ENCODE measurements at regions not wholly inside any gene's neighbourhood (a gene's known extent, or its start where the extent isn't known, plus 50 kb on each side); places are given as distances from the start of the nearest gene placed in this dataset.

DNA sequence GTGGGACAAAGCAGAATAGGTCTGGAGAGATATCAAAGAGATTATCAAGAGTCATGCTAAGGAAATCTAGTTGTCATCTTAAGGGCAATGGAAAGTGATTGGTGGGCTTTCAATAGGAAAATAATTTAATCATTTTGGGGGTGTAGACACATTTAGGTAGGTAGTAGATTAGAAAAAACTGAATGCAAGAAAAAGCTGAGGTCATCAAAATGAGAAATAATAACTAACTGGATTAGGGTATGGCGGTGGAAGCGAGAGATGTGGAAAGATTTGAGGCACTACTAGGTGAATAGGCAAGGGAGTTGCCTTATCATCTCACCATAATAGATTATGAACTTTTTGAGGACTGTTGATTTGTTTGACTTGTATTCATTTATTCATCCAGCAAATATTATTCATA lies 393.2 kb upstream of the ZNF608 start:
- Histone ChIP-seq H3K4me1 (ENCODE audit: control insufficient read depth, insufficient read depth, low read length) (no peaks in the 10 kb centered on the region), H3K36me3 (ENCODE audit: control insufficient read depth, insufficient read depth, low read length) (no peaks in the 10 kb centered on the region), H3K27ac (ENCODE audit: insufficient read depth, low read depth, low read length, poor library complexity, severe bottlenecking) (no peak overlapping the region), H3K4me3 (ENCODE audit: insufficient read depth, low read depth, low read length) (no peak overlapping the region), H3K9me3 (ENCODE audit: control insufficient read depth, low read length) (no peaks in the 10 kb centered on the region), H3K27me3 (ENCODE audit: control insufficient read depth, insufficient read depth, low read length, poor library complexity, severe bottlenecking) (no peaks in the 10 kb centered on the region)
- 97 to 100% methylated on average over 2 of the region's 2 CpGs for WGBS, 2 experiments

DNA sequence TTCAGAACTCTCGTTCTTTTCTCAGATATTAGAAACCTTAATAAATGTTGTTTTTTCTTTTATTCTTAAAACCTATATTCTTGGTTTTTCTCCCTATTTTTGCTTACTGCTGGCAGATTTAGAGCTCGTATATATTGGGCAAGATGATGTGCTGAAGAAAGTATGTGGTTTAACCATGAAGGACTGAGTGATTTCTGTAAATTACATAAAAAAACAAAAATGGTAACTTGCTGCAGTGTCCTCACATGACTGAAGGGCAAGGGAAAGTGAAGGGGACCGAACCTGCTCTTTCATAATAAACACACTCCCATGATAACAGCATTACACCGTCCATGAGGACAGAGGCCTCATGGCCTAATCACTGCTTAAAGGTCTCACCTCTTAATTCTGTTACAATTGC lies 393.8 kb upstream of the ZNF608 start:
- Histone ChIP-seq H3K9me3 (ENCODE audit: control insufficient read depth, low read length) (no peaks in the 10 kb centered on the region), H3K27ac (ENCODE audit: insufficient read depth, low read depth, low read length, poor library complexity, severe bottlenecking) (no peak overlapping the region), H3K4me3 (ENCODE audit: insufficient read depth, low read depth, low read length) (no peak overlapping the region), H3K4me1 (ENCODE audit: control insufficient read depth, insufficient read depth, low read length) (no peaks in the 10 kb centered on the region), H3K27me3 (ENCODE audit: control insufficient read depth, insufficient read depth, low read length, poor library complexity, severe bottlenecking) (no peaks in the 10 kb centered on the region), H3K36me3 (ENCODE audit: control insufficient read depth, insufficient read depth, low read length) (no peaks in the 10 kb centered on the region)
- 88 to 96% methylated on average over 2 to 3 of the region's 4 CpGs for WGBS, 2 experiments

GRCh38 chr5:125140855-125141254 lies 394.4 kb upstream of the ZNF608 start:
- H3K4me1 ChIP-seq (ENCODE audit: control insufficient read depth, insufficient read depth, low read length): no peaks in the 10 kb centered on the region
- no peak overlapping the region for H3K27ac ChIP-seq (ENCODE audit: insufficient read depth, low read depth, low read length, poor library complexity, severe bottlenecking)
- H3K4me3 ChIP-seq (ENCODE audit: insufficient read depth, low read depth, low read length): no peak overlapping the region
- H3K27me3 ChIP-seq (ENCODE audit: control insufficient read depth, insufficient read depth, low read length, poor library complexity, severe bottlenecking): no peaks in the 10 kb centered on the region
- 88 to 90% methylated on average over 2 of the region's 2 CpGs for WGBS, 2 experiments
- no peaks in the 10 kb centered on the region for H3K9me3 ChIP-seq (ENCODE audit: control insufficient read depth, low read length)
- no peaks in the 10 kb centered on the region for H3K36me3 ChIP-seq (ENCODE audit: control insufficient read depth, insufficient read depth, low read length)

GRCh38 chr5:125142458-125142857 lies 396.0 kb upstream of the ZNF608 start:
- H3K9me3 ChIP-seq (ENCODE audit: control insufficient read depth, low read length): no peaks in the 10 kb centered on the region
- H3K36me3 ChIP-seq (ENCODE audit: control insufficient read depth, insufficient read depth, low read length): no peaks in the 10 kb centered on the region
- no peaks in the 10 kb centered on the region for H3K4me1 ChIP-seq (ENCODE audit: control insufficient read depth, insufficient read depth, low read length)
- H3K4me3 ChIP-seq (ENCODE audit: insufficient read depth, low read depth, low read length): no peak overlapping the region
- H3K27ac ChIP-seq (ENCODE audit: insufficient read depth, low read depth, low read length, poor library complexity, severe bottlenecking): no peak overlapping the region
- no peaks in the 10 kb centered on the region for H3K27me3 ChIP-seq (ENCODE audit: control insufficient read depth, insufficient read depth, low read length, poor library complexity, severe bottlenecking)

DNA sequence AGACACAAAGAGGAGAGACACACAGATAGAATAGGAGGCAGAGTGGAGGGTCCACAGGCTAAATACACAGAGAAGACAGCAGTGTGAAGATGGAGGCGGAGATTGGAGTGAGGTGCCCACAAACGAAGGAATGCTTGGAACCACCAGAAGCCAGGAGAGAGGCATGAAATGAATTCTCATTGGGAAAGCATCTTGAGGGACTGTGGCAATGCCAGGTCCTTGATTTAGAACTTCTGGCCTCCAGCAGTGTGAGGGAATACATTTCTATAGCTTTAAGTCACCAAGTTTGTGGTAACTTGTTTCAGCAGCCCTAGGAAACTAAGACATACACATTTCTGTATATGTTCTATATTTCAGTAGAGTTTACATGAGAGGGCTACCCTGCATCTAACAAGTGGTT lies 396.6 kb upstream of the ZNF608 start:
- no peaks in the 10 kb centered on the region for H3K9me3 ChIP-seq (ENCODE audit: control insufficient read depth, low read length)
- no peaks in the 10 kb centered on the region for H3K27me3 ChIP-seq (ENCODE audit: control insufficient read depth, insufficient read depth, low read length, poor library complexity, severe bottlenecking)
- H3K4me1 ChIP-seq (ENCODE audit: control insufficient read depth, insufficient read depth, low read length): no peaks in the 10 kb centered on the region
- no peak overlapping the region for H3K27ac ChIP-seq (ENCODE audit: insufficient read depth, low read depth, low read length, poor library complexity, severe bottlenecking)
- 89 to 90% methylated on average over 2 of the region's 2 CpGs for WGBS, 2 experiments
- H3K36me3 ChIP-seq (ENCODE audit: control insufficient read depth, insufficient read depth, low read length): no peaks in the 10 kb centered on the region
- H3K4me3 ChIP-seq (ENCODE audit: insufficient read depth, low read depth, low read length): no peak overlapping the region

GRCh38 chr5:125148076-125148475 lies 401.6 kb upstream of the ZNF608 start:
- WGBS, 2 experiments: 93 to 95% methylated on average over 1 of the region's 1 CpG
- Histone ChIP-seq H3K9me3 (ENCODE audit: control insufficient read depth, low read length) (no peaks in the 10 kb centered on the region), H3K27me3 (ENCODE audit: control insufficient read depth, insufficient read depth, low read length, poor library complexity, severe bottlenecking) (no peaks in the 10 kb centered on the region), H3K4me1 (ENCODE audit: control insufficient read depth, insufficient read depth, low read length) (peaks cover 11% of the 10 kb centered on the region), H3K4me3 (ENCODE audit: insufficient read depth, low read depth, low read length) (no peak overlapping the region), H3K27ac (ENCODE audit: insufficient read depth, low read depth, low read length, poor library complexity, severe bottlenecking) (no peak overlapping the region), H3K36me3 (ENCODE audit: control insufficient read depth, insufficient read depth, low read length) (no peaks in the 10 kb centered on the region)

DNA sequence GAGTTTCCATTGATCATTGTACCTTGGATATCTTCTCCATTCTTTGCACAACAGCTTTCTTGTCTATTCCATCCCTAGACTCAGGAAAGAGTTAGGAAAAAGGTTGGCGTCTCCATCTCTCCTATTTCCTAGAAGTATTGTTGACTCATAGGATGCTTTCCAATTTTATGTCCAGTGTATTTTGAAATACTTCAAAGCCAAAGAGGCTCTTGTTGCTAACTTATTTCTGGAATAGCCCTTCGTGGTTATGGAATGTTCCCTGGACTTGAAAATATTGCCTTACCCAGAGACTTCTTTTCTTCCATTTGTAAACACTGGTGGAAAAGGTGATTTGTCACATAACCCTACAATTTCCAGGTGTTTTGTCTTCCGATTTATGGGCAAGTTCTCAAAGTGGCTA lies 402.3 kb upstream of the ZNF608 start:
- H3K27ac ChIP-seq (ENCODE audit: insufficient read depth, low read depth, low read length, poor library complexity, severe bottlenecking): no peak overlapping the region
- peaks cover 11% of the 10 kb centered on the region for H3K4me1 ChIP-seq (ENCODE audit: control insufficient read depth, insufficient read depth, low read length)
- no peaks in the 10 kb centered on the region for H3K36me3 ChIP-seq (ENCODE audit: control insufficient read depth, insufficient read depth, low read length)
- no peak overlapping the region for H3K4me3 ChIP-seq (ENCODE audit: insufficient read depth, low read depth, low read length)
- H3K9me3 ChIP-seq (ENCODE audit: control insufficient read depth, low read length): no peaks in the 10 kb centered on the region
- H3K27me3 ChIP-seq (ENCODE audit: control insufficient read depth, insufficient read depth, low read length, poor library complexity, severe bottlenecking): no peaks in the 10 kb centered on the region
- WGBS, 2 experiments: 94 to 100% methylated on average over 2 to 3 of the region's 3 CpGs

GRCh38 chr5:125149110-125149509 lies 402.7 kb upstream of the ZNF608 start:
- WGBS, 2 experiments: 88 to 89% methylated on average over 3 of the region's 3 CpGs
- no peaks in the 10 kb centered on the region for H3K27me3 ChIP-seq (ENCODE audit: control insufficient read depth, insufficient read depth, low read length, poor library complexity, severe bottlenecking)
- no peak overlapping the region for H3K4me3 ChIP-seq (ENCODE audit: insufficient read depth, low read depth, low read length)
- peaks cover 11% of the 10 kb centered on the region for H3K4me1 ChIP-seq (ENCODE audit: control insufficient read depth, insufficient read depth, low read length)
- H3K36me3 ChIP-seq (ENCODE audit: control insufficient read depth, insufficient read depth, low read length): no peaks in the 10 kb centered on the region
- H3K27ac ChIP-seq (ENCODE audit: insufficient read depth, low read depth, low read length, poor library complexity, severe bottlenecking): no peak overlapping the region
- H3K9me3 ChIP-seq (ENCODE audit: control insufficient read depth, low read length): no peaks in the 10 kb centered on the region

- no peaks in the 10 kb centered on the region for H3K27me3 ChIP-seq (ENCODE audit: control insufficient read depth, insufficient read depth, low read length, poor library complexity, severe bottlenecking)
- no peaks in the 10 kb centered on the region for H3K36me3 ChIP-seq (ENCODE audit: control insufficient read depth, insufficient read depth, low read length)
- peaks cover 11% of the 10 kb centered on the region for H3K4me1 ChIP-seq (ENCODE audit: control insufficient read depth, insufficient read depth, low read length)
- H3K27ac ChIP-seq (ENCODE audit: insufficient read depth, low read depth, low read length, poor library complexity, severe bottlenecking): no peak overlapping the region
- no peaks in the 10 kb centered on the region for H3K9me3 ChIP-seq (ENCODE audit: control insufficient read depth, low read length)
- 89 to 95% methylated on average over 4 of the region's 4 CpGs for WGBS, 2 experiments
- no peak overlapping the region for H3K4me3 ChIP-seq (ENCODE audit: insufficient read depth, low read depth, low read length)
Measured at GRCh38 chr5:125149527-125149926, 403.1 kb upstream of the ZNF608 start.

GRCh38 chr5:125150041-125150669 lies 403.7 kb upstream of the ZNF608 start:
- Histone ChIP-seq H3K4me1 (ENCODE audit: control insufficient read depth, insufficient read depth, low read length) (peaks cover 11% of the 10 kb centered on the region), H3K9me3 (ENCODE audit: control insufficient read depth, low read length) (no peaks in the 10 kb centered on the region), H3K27ac (ENCODE audit: insufficient read depth, low read depth, low read length, poor library complexity, severe bottlenecking) (no peak overlapping the region), H3K36me3 (ENCODE audit: control insufficient read depth, insufficient read depth, low read length) (no peaks in the 10 kb centered on the region), H3K4me3 (ENCODE audit: insufficient read depth, low read depth, low read length) (no peak overlapping the region), H3K27me3 (ENCODE audit: control insufficient read depth, insufficient read depth, low read length, poor library complexity, severe bottlenecking) (no peaks in the 10 kb centered on the region)
- WGBS, 2 experiments: 94% methylated on average over 3 of the region's 3 CpGs

Data from ectodermal cell (in vitro differentiated cells).